Activated B cell treated with CpG ODN at 0.5 μM for 24 hours (primary cell): ENCODE measurements at regions not wholly inside any gene's neighbourhood (a gene's known extent, or its start where the extent isn't known, plus 50 kb on each side); places are given as distances from the start of the nearest gene placed in this dataset.

ENCODE experiments used
- ATAC-seq: fragments of 200-7000 bp; cut with Tn5 transposase; one replicate; pipeline ENCODE4 v1.10.0; 2021; ENCODE audit warnings: low read depth, mild to moderate bottlenecking, moderate library complexity
- CTCF ChIA-PET: fragments of 350-600 bp; sonication (Branson Sonifier 250); formaldehyde crosslinking; loops from one replicate; lab custom pipeline; 2021; ENCODE audit warnings: antibody characterized with exemption; lab: Charles Lee
- POLR2A ChIA-PET: fragments of 350-600 bp; sonication (Branson Sonifier 250); formaldehyde crosslinking; loops from one replicate; lab custom pipeline; 2021; ENCODE audit warnings: antibody characterized with exemption; lab: Charles Lee
- DNase-seq: peaks from one replicate; pipeline ENCODE4 v3.0.0; 2022
- H3K27ac Mint-ChIP-seq: one replicate; pipeline ENCODE4 v1.8.0; 2020; ENCODE audit warnings: mixed read lengths
- H3K27me3 Mint-ChIP-seq: one replicate; pipeline ENCODE4 v1.8.0; 2021; ENCODE audit warnings: mixed read lengths
- H3K36me3 Mint-ChIP-seq: one replicate; pipeline ENCODE4 v1.8.0; 2021; ENCODE audit warnings: low read depth, mixed read lengths
- H3K4me1 Mint-ChIP-seq: one replicate; pipeline ENCODE4 v1.8.0; 2021; ENCODE audit warnings: mixed read lengths
- H3K4me3 Mint-ChIP-seq: one replicate; pipeline ENCODE4 v1.8.0; 2020; ENCODE audit warnings: mild to moderate bottlenecking, mixed read lengths
- H3K9me3 Mint-ChIP-seq: one replicate; pipeline ENCODE4 v1.8.0; 2020; ENCODE audit warnings: mixed read lengths
- CTCF ChIP-seq: fragments of 200-600 bp; IDR thresholded peaks from one replicate; pipeline ENCODE4 v1.8.0; 2022; ENCODE audit warnings: antibody characterized with exemption, mild to moderate bottlenecking
- intact Hi-C: fragments of 100-400 bp; cut with micrococcal nuclease; formaldehyde crosslinking; loops from one replicate; pipeline ENCODE4 v1.15.1; 2024

- no peak overlapping the region for H3K4me3 Mint-ChIP-seq
- no peak for DNase-seq
- peaks cover 24% of the 10 kb centered on the region for H3K27me3 Mint-ChIP-seq
- no peaks in the 10 kb centered on the region for H3K9me3 Mint-ChIP-seq
- no peaks in the 10 kb centered on the region for H3K4me1 Mint-ChIP-seq
- no peak overlapping the region for H3K27ac Mint-ChIP-seq
- H3K36me3 Mint-ChIP-seq: no peaks in the 10 kb centered on the region
- no peak for ATAC-seq
- no peak for TF ChIP-seq CTCF
- ChIA-PET POLR2A (no interaction called here), CTCF (no interaction called here)
- intact Hi-C loops: no loop called here
Measured at GRCh38 chr2:23293731-23294130, 91.2 kb upstream of the KLHL29 start.

DNA sequence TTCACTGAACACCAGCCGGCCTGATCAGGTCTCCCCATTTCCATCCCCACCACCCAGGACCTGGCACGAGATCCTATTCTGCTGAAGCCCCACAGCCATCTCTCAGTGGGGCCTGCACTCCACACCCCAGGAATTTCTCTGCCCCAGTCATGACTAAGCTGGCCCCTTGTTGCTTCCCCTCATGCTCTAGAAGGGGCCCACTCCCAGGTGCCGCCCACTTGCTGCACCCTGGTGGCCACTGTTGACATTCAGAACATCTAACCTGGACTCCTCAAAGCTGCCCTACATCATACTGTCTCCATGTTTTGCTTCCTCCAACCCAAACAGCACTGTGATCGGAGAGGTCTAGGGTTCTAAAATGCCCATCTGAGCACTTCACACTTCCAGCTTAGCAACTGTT, 90.7 kb upstream of the KLHL29 start:
- DNase-seq: no peak
- Mint-ChIP-seq H3K36me3 (no peaks in the 10 kb centered on the region), H3K4me1 (no peaks in the 10 kb centered on the region), H3K9me3 (no peaks in the 10 kb centered on the region), H3K4me3 (no peak overlapping the region), H3K27ac (no peak overlapping the region), H3K27me3 (peaks cover 24% of the 10 kb centered on the region)
- TF ChIP-seq CTCF: no peak
- ChIA-PET POLR2A (no interaction called here), CTCF (no interaction called here)
- ATAC-seq: no peak
- intact Hi-C loops: no loop called here

- intact Hi-C loops: no loop called here
- ATAC-seq (no peak), DNase-seq (no peak)
- Mint-ChIP-seq H3K27ac (no peak overlapping the region), H3K36me3 (no peaks in the 10 kb centered on the region), H3K9me3 (no peaks in the 10 kb centered on the region), H3K4me3 (no peak overlapping the region), H3K4me1 (no peaks in the 10 kb centered on the region), H3K27me3 (peaks cover 22% of the 10 kb centered on the region)
- POLR2A ChIA-PET: no interaction called here
- CTCF ChIA-PET: no interaction called here
- no peak for TF ChIP-seq CTCF
Measured at GRCh38 chr2:23296691-23297090, 88.3 kb upstream of the KLHL29 start.

GRCh38 chr2:23297112-23297511, 87.9 kb upstream of the KLHL29 start:
- ChIA-PET CTCF (no interaction called here), POLR2A (no interaction called here)
- intact Hi-C loops: no loop called here
- no peak for ATAC-seq
- Mint-ChIP-seq H3K36me3 (no peaks in the 10 kb centered on the region), H3K27ac (no peak overlapping the region), H3K9me3 (no peaks in the 10 kb centered on the region), H3K27me3 (peaks cover 22% of the 10 kb centered on the region), H3K4me1 (no peaks in the 10 kb centered on the region), H3K4me3 (no peak overlapping the region)
- no peak for TF ChIP-seq CTCF
- no peak for DNase-seq

GRCh38 chr2:23298551-23298950, 86.4 kb upstream of the KLHL29 start:
- H3K4me3 Mint-ChIP-seq: no peak overlapping the region
- no peak for ATAC-seq
- CTCF ChIA-PET: no interaction called here
- peaks cover 22% of the 10 kb centered on the region for H3K27me3 Mint-ChIP-seq
- no peak for TF ChIP-seq CTCF
- no peaks in the 10 kb centered on the region for H3K4me1 Mint-ChIP-seq
- DNase-seq: no peak
- H3K36me3 Mint-ChIP-seq: no peaks in the 10 kb centered on the region
- POLR2A ChIA-PET: no interaction called here
- H3K9me3 Mint-ChIP-seq: no peaks in the 10 kb centered on the region
- H3K27ac Mint-ChIP-seq: no peak overlapping the region
- intact Hi-C loops: no loop called here
